NCI-H345 treated with DMSO at 0.1 percent for 48 hours (cell line): ENCODE measurements at regions not wholly inside any gene's neighbourhood (a gene's known extent, or its start where the extent isn't known, plus 50 kb on each side); places are given as distances from the start of the nearest gene placed in this dataset.

Experiments used
- DNase-seq: peaks from one replicate; lab custom pipeline; 2025; ENCODE audit not compliant: unreplicated experiment; lab: John Stamatoyannopoulos, UW

GRCh38 chr16:65988024-65988595 lies 378.4 kb upstream of the CDH5 start:
- DNase-seq = no peak

GRCh38 chr16:65984296-65984695 lies 382.2 kb upstream of the CDH5 start:
- no peak for DNase-seq

DNA sequence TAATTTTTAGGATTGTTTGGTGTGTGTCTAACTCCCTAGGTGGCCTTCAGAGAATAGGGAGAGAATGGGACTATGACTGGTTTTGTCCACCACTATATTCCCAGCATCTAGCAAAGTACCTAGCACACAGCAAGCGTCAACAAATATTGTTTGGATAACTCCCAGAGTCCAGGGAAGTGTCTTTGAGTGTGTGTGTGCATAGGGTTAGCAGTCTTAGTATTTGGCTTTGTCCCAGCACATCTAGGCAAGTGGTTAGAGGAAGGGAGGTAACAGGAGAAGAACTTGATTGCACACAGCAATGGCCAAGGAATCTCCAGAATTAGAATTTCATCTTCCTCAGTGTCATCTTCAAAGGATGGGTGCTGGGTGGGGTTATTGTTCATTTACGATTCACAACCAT lies 385.4 kb upstream of the CDH5 start:
- DNase-seq = peak; percentile 61

DNA sequence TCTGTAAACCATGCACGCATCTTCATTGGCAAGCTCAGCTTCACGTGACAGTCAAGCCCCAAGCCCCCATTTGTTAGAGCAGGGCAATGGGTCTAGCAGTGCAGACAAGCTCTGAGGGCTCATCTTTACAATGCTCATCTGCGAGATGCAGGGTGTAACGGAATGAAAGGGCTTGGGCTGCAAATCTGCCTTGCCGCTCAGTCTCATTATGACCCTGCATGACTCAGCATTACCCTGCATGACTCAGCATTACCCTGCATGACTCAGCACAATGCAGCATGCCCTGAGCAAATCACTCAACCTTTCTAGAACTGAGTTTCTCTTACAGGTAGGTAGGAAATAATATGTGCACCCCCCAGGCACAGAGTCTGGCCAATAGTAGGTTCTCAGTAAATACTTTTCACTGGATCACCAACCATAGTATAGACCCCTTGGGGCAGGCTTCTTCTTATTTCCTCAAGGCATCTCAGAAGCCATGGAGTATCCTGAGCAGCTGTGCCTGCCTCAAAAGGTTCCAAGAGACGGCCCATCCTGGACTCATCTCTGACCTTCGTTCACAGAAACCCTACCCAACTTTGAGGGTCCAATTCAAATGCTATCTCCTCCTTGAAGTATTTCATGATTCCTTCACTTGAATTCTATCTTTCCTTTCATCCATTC lies 391.3 kb upstream of the CDH5 start:
- DNase-seq = no peak

DNA sequence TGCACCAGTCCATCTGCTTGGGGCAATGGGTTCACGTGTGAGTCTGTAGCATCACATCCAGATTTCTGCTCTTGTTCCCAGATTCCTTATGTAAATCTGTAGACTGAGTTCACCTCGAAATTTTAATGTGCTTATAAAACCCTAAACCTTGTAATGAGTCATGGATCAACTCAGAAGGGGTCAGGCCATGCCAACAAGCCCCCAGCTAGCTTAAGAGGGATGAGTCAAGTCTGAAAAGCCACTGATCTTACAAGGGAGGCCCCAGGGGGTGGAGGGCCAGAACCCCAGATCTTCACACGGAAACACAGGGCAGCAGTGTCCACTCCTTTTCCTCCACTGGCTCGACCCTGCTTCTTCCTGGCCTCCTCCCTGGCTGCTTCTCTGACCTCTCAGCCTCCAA lies 399.1 kb upstream of the CDH5 start:
- no peak for DNase-seq

- no peak for DNase-seq
These were observed 400.9 kb upstream of the CDH5 start for GRCh38 chr16:65965628-65966027.

DNA sequence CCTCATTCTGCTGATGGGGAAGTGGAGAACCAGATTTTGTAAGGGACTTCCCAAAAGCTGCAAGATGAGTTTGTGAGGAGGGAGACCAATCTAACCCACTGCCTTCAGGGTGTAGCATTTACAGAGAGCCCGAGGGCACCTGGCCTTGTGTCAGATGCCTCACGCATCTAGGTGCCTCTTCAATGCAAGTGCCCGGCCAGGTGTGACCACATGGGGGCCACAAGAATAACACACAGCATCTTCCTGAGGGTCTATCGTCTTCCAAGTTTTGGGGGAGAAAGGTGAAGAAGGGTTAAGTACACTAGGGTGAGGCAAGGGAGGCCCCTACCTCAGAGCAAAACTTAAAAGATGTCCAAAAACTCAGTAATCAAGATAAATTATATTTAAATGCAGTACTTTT lies 401.7 kb upstream of the CDH5 start:
- no peak for DNase-seq

- no peak for DNase-seq
These were observed 404.9 kb upstream of the CDH5 start for GRCh38 chr16:65961476-65962143.

DNA sequence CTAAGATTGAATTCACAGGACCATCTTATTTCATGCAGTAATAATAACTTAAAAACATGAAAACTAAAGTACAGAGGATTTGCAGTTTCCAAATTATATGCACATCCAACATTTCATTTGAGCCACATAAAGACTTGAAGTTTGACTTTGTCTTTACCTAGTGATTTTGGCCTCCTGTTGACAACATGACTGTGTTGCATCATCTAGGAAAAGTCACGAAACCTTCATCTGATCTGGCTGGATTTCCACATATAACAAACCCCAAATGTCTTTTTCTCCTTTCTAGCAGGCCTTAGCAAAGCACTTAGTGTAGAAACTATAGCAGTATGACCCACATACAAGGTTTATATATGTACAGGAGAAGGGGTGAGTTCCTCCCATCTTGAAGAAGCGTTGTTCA lies 406.5 kb upstream of the CDH5 start:
- DNase-seq = no peak

GRCh38 chr16:65958086-65958485 lies 408.4 kb upstream of the CDH5 start:
- DNase-seq = no peak

GRCh38 chr16:65956100-65956499 lies 410.4 kb upstream of the CDH5 start:
- no peak for DNase-seq

DNA sequence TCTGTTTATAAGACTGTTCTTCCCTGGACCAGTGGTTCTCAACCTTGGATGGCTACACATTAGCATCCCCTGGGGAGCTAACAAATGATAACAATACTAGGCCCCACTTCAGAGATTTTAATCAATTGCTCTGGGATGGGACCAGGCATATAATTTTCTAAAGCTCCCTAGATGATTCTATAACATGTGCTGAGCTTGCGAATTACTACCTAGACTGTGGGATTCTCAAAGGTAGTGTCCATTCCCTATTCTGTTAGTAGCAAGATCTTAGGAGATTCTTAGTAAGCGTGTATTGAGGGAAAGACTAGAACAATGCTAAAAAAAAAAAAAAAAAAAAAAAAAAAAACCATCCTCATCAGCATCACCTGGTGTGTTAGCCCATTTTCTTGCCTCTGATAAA lies 412.0 kb upstream of the CDH5 start:
- DNase-seq = no peak

GRCh38 chr16:65950211-65950610 lies 416.3 kb upstream of the CDH5 start:
- DNase-seq = no peak

- DNase-seq = peak; percentile 78
These were observed 418.1 kb upstream of the CDH5 start for GRCh38 chr16:65948361-65948760.

GRCh38 chr16:65947951-65948350 lies 418.5 kb upstream of the CDH5 start:
- DNase-seq = peak; percentile 74

- no peak for DNase-seq
These were observed 421.0 kb upstream of the CDH5 start for GRCh38 chr16:65945493-65945892.

GRCh38 chr16:65944361-65944760 lies 422.1 kb upstream of the CDH5 start:
- DNase-seq = no peak

- no peak for DNase-seq
These were observed 425.8 kb upstream of the CDH5 start for GRCh38 chr16:65940711-65941110.

GRCh38 chr16:65938083-65938482 lies 428.4 kb upstream of the CDH5 start:
- no peak for DNase-seq

- no peak for DNase-seq
These were observed 429.0 kb upstream of the CDH5 start for GRCh38 chr16:65937455-65937854.

DNA sequence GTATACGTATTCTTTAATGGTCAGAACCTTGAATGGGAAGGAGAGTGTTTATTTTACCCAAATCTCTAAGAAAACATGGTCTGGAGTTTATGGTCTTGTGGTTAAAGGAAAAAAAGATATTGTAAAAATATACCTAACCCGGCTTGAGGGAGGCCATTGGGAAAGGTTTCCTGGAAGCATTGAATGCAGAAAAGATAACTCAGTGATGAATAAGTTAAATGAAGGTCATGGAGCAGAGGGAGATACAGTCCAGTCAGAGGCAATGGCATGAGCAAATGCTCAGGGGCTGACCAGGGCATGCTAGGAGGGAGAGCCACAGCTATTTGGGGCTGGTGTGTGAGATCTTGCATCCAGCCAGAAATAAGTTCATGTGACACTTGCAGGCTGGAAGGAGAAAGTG lies 430.4 kb upstream of the CDH5 start:
- DNase-seq = no peak

DNA sequence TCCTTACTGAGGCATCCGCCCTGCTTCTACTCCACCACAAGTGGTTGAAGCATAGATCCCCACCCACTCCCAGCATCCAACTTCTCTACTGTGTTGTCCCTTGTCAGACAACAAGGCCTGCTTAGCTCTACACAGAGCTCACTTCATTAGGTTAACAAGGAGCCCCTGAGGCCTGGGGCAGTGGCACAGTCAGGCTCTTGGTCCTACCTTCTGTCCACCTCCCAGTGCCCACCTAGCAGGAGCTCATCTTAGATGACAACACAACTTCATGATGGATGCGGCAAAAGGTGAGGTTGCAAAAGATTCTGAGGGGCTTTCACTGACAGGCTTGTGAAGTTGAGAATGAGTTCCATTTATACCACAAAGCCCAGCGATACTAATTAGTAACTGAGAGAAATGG lies 432.0 kb upstream of the CDH5 start:
- DNase-seq = no peak

GRCh38 chr16:65933703-65934102 lies 432.8 kb upstream of the CDH5 start:
- DNase-seq = no peak
